Thymus (tissue), 11 donors: ENCODE measurements at regions not wholly inside any gene's neighbourhood (a gene's known extent, or its start where the extent isn't known, plus 50 kb on each side); places are given as distances from the start of the nearest gene placed in this dataset.

ENCODE experiments used
- DNase-seq, 9 donors: peaks; one replicate each; pipeline ENCODE4 v3.0.0-alpha.2; 2013; ENCODE audit warnings: low spot score in 9 of 9, low read depth in 6 of 9, missing footprints in 1 of 9
- H3K27ac ChIP-seq, 2 donors: one replicate each; pipeline ENCODE4 v1.5.1; 2013; ENCODE audit warnings: control low read depth in 1 of 2, low read depth in 1 of 2, low read length in 1 of 2, mild to moderate bottlenecking in 1 of 2, moderate library complexity in 1 of 2
- H3K27me3 ChIP-seq, 2 donors: one replicate each; pipeline ENCODE4 v1.5.1; 2013; ENCODE audit warnings: low read length in 1 of 2; ENCODE audit not compliant: control insufficient read depth in 2 of 2, insufficient read depth in 1 of 2
- H3K36me3 ChIP-seq, 2 donors: one replicate each; pipeline ENCODE4 v1.5.1; 2013; ENCODE audit warnings: low read length in 1 of 2, mild to moderate bottlenecking in 1 of 2, moderate library complexity in 1 of 2; ENCODE audit not compliant: control insufficient read depth in 2 of 2, insufficient read depth in 2 of 2
- H3K4me1 ChIP-seq, 2 donors: one replicate each; pipeline ENCODE4 v1.5.1; 2013; ENCODE audit warnings: low read length in 2 of 2; ENCODE audit not compliant: control insufficient read depth in 2 of 2, insufficient read depth in 2 of 2
- H3K4me3 ChIP-seq, 2 donors: one replicate each; pipeline ENCODE4 v1.5.1; 2013; ENCODE audit warnings: low read length in 2 of 2, control low read depth in 1 of 2, mild to moderate bottlenecking in 1 of 2
- H3K9me3 ChIP-seq, 2 donors: one replicate each; pipeline ENCODE4 v1.5.1; 2013; ENCODE audit warnings: low read length in 1 of 2, mild to moderate bottlenecking in 1 of 2; ENCODE audit not compliant: control insufficient read depth in 2 of 2, insufficient read depth in 1 of 2
- WGBS: extraction: QIAGEN DNeasy Blood & Tissue Kit; methylation state at CpG from one replicate; pipeline ENCODE4 v1.1.7; 2013; 5-methylcytosine and 5-hydroxymethylcytosine counted together
- donor health status: healthy.

DNA sequence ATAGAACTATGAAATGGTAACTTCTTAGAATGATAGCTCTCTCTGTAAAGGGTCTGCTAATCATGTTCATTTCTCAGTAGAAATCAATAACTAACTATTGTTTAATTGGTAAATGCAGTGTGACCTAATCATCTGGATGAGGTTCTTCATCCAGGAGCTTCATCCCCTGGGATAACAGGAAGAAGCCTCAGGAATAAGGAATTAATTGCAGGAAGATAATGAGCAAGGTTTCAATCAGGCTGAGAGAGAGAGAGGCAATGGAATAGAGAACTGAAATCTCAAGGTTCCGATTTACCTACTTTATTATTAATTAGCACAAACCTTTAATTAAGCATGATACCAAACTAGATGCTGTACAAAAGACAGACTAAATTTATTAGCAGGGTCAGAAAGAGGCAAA, 499.7 kb downstream of the MAT2B start:
- no peak overlapping the region for H3K4me3 ChIP-seq
- no peak for DNase-seq
- WGBS: 91% methylated on average over 1 of the region's 1 CpG
- no peaks in the 10 kb centered on the region for H3K27me3 ChIP-seq
- H3K36me3 ChIP-seq: no peaks in the 10 kb centered on the region
- H3K9me3 ChIP-seq: no peaks in the 10 kb centered on the region
- H3K27ac ChIP-seq: no peak overlapping the region
- no peaks in the 10 kb centered on the region for H3K4me1 ChIP-seq

DNA sequence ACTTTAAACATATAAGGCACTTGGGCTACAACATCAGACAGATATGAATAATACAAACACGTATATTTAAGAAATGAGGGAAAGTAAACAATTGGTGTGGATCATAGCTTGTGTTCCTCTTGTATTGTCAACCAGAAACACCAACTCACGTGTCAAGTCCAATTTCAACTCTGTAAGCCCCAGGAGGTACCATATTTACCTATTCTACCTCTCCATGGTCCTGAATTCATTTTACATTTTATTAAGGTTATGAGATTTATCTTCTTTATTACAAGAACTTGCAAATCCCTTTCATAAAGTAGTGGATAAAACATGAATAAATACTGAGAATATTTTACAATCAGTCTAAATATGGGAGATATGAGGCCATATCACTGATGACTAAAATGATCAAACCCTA, 501.6 kb downstream of the MAT2B start:
- WGBS: 95% methylated on average over 2 of the region's 2 CpGs
- H3K9me3 ChIP-seq: no peaks in the 10 kb centered on the region
- no peaks in the 10 kb centered on the region for H3K4me1 ChIP-seq
- H3K36me3 ChIP-seq: no peaks in the 10 kb centered on the region
- H3K27ac ChIP-seq: no peak overlapping the region
- no peaks in the 10 kb centered on the region for H3K27me3 ChIP-seq
- no peak for DNase-seq
- H3K4me3 ChIP-seq: no peak overlapping the region

- no peak overlapping the region for H3K4me3 ChIP-seq
- no peaks in the 10 kb centered on the region for H3K9me3 ChIP-seq
- 95% methylated on average over 6 of the region's 6 CpGs for WGBS
- H3K27me3 ChIP-seq: no peaks in the 10 kb centered on the region
- DNase-seq: no peak
- H3K4me1 ChIP-seq: no peaks in the 10 kb centered on the region
- H3K36me3 ChIP-seq: no peaks in the 10 kb centered on the region
- no peak overlapping the region for H3K27ac ChIP-seq
These were observed 504.2 kb downstream of the MAT2B start for GRCh38 chr5:164009621-164010020.

- Histone ChIP-seq H3K4me1 (no peaks in the 10 kb centered on the region), H3K4me3 (no peak overlapping the region), H3K27me3 (no peaks in the 10 kb centered on the region), H3K36me3 (no peaks in the 10 kb centered on the region), H3K9me3 (no peaks in the 10 kb centered on the region), H3K27ac (no peak overlapping the region)
- 77% methylated on average over 3 of the region's 3 CpGs for WGBS
- DNase-seq: no peak
These were observed 505.5 kb downstream of the MAT2B start for GRCh38 chr5:164010900-164011299.

- Histone ChIP-seq H3K4me3 (no peak overlapping the region), H3K27me3 (no peaks in the 10 kb centered on the region), H3K4me1 (no peaks in the 10 kb centered on the region), H3K27ac (no peak overlapping the region), H3K36me3 (no peaks in the 10 kb centered on the region), H3K9me3 (no peaks in the 10 kb centered on the region)
- WGBS: 79% methylated on average over 4 of the region's 4 CpGs
- no peak for DNase-seq
These were observed 507.0 kb downstream of the MAT2B start for GRCh38 chr5:164012371-164012770.

DNA sequence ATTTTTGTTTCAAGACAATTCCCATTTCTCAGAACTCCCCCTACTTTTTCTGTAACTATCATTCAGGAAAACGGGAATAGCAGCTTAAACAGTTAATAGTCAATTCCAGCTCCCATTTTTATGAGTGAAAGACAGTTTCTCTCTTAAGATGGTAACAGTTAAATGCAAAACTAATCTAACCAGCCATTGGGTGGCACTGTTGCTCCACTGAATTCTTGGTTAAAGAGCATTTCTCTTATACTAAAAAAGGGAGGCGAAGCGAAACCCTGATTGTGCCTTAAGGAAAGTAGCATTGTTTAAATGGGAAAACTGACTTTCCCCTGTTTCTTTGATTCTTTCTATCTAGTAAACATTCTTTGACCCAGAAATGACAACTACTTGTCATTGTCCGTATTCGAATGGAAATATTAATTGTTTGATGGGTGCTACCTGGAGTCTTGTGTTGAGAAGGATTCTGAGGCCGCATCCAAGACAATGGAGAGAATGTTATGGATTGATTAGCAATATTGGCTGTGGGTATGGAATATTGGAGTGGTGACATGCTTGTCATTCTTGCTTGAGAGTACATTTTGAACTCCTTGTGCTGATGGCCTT, 507.8 kb downstream of the MAT2B start:
- peak; percentile 12 to 71 (median 36) for DNase-seq
- no peak overlapping the region for H3K27ac ChIP-seq
- WGBS: 69% methylated on average over 6 of the region's 6 CpGs
- H3K36me3 ChIP-seq: no peaks in the 10 kb centered on the region
- H3K27me3 ChIP-seq: no peaks in the 10 kb centered on the region
- no peaks in the 10 kb centered on the region for H3K4me1 ChIP-seq
- no peak overlapping the region for H3K4me3 ChIP-seq
- no peaks in the 10 kb centered on the region for H3K9me3 ChIP-seq

DNA sequence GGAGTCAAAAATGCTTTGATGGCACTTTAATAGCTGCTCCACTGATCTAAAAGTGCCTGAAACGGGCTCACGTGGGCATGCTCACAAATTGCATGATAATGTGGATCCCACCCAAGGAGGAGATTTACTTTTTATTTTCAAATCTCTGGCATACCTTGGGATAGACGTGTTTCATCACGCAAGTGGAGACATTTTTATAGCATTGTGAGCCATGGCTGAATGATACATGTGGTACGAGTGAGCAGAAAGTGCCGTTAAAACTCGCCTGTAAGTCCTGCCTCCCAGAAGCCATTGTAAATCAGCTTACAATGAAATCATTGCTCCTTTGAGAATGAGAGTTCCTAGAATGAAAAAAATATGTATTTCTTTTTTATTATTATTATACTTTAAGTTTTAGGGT, 514.7 kb downstream of the MAT2B start:
- no peaks in the 10 kb centered on the region for H3K4me1 ChIP-seq
- no peaks in the 10 kb centered on the region for H3K36me3 ChIP-seq
- no peaks in the 10 kb centered on the region for H3K9me3 ChIP-seq
- H3K4me3 ChIP-seq: no peak overlapping the region
- no peaks in the 10 kb centered on the region for H3K27me3 ChIP-seq
- DNase-seq: no peak
- WGBS: 94% methylated on average over 7 of the region's 7 CpGs
- no peak overlapping the region for H3K27ac ChIP-seq

GRCh38 chr5:164027738-164028137, 522.3 kb downstream of the MAT2B start:
- Histone ChIP-seq H3K36me3 (no peaks in the 10 kb centered on the region), H3K27ac (no peak overlapping the region), H3K9me3 (no peaks in the 10 kb centered on the region), H3K27me3 (no peaks in the 10 kb centered on the region), H3K4me1 (no peaks in the 10 kb centered on the region), H3K4me3 (no peak overlapping the region)
- WGBS: 82% methylated on average over 2 of the region's 2 CpGs
- no peak for DNase-seq

GRCh38 chr5:164038128-164038783, 532.8 kb downstream of the MAT2B start:
- Histone ChIP-seq H3K9me3 (no peaks in the 10 kb centered on the region), H3K36me3 (no peaks in the 10 kb centered on the region), H3K27ac (no peak overlapping the region), H3K27me3 (no peaks in the 10 kb centered on the region), H3K4me3 (no peak overlapping the region), H3K4me1 (no peaks in the 10 kb centered on the region)
- WGBS: 93% methylated on average over 3 of the region's 3 CpGs
- no peak for DNase-seq
